Neuronal stem cell (in vitro differentiated cells): ENCODE measurements at regions not wholly inside any gene's neighbourhood (a gene's known extent, or its start where the extent isn't known, plus 50 kb on each side); places are given as distances from the start of the nearest gene placed in this dataset.

Experiments
- DNase-seq: peaks from one replicate; pipeline ENCODE4 v3.0.0-alpha.2; 2013; ENCODE audit warnings: low spot score
- H2AFZ ChIP-seq: one replicate; pipeline ENCODE4 v1.6.1; 2013; ENCODE audit warnings: mild to moderate bottlenecking, low read length, inconsistent platforms
- H2AK5ac ChIP-seq: 2 replicates; pipeline ENCODE4 v1.6.1; 2013; ENCODE audit warnings: low read depth, mild to moderate bottlenecking, inconsistent platforms, low read length, moderate library complexity, mixed read lengths
- H2BK120ac ChIP-seq: 2 replicates; pipeline ENCODE4 v1.6.1; 2013; ENCODE audit warnings: low read depth, mild to moderate bottlenecking, inconsistent platforms, low read length, moderate library complexity, mixed read lengths
- H2BK12ac ChIP-seq: one replicate; pipeline ENCODE4 v1.6.1; 2013; ENCODE audit warnings: low read length, inconsistent platforms
- H2BK15ac ChIP-seq: 2 replicates; pipeline ENCODE4 v1.6.1; 2013; ENCODE audit warnings: mild to moderate bottlenecking, low read length, inconsistent platforms, mixed read lengths
- H2BK5ac ChIP-seq: one replicate; pipeline ENCODE4 v1.6.1; 2013; ENCODE audit warnings: inconsistent platforms, mild to moderate bottlenecking, low read length, moderate library complexity
- H3K14ac ChIP-seq: one replicate; pipeline ENCODE4 v1.6.1; 2013; ENCODE audit warnings: low read length, inconsistent platforms
- H3K18ac ChIP-seq: 2 replicates; pipeline ENCODE4 v1.6.1; 2013; ENCODE audit warnings: low read length, inconsistent platforms
- H3K23ac ChIP-seq: 2 replicates; pipeline ENCODE4 v1.6.1; 2013; ENCODE audit warnings: low read depth, mild to moderate bottlenecking, mixed read lengths, low read length, inconsistent platforms; ENCODE audit not compliant: poor library complexity
- H3K27ac ChIP-seq: replicated peaks from 3 replicates; pipeline ENCODE4 v1.5.1; 2013; ENCODE audit warnings: low read length, inconsistent platforms
- H3K27me3 ChIP-seq, 3 experiments: 2 replicates each; pipeline ENCODE4 v1.6.1; 2013; ENCODE audit warnings: low read length in 3 of 3, mild to moderate bottlenecking in 2 of 3, inconsistent platforms in 1 of 3, low read depth in 1 of 3, mixed read lengths in 1 of 3, moderate library complexity in 1 of 3; ENCODE audit not compliant: control insufficient read depth in 3 of 3, insufficient read depth in 3 of 3
- H3K36me3 ChIP-seq, 2 donors: replicated peaks in 1 of 2; 2 replicates each; pipeline ENCODE4 v1.6.1; 2013; ENCODE audit warnings: low read length in 2 of 2; ENCODE audit not compliant: control insufficient read depth in 2 of 2, insufficient read depth in 2 of 2
- H3K4ac ChIP-seq: 2 replicates; pipeline ENCODE4 v1.6.1; 2013; ENCODE audit warnings: inconsistent platforms, mild to moderate bottlenecking, low read length, moderate library complexity
- H3K4me1 ChIP-seq, 2 donors: 1 replicate in 1 of 2; 2 replicates in 1 of 2; pipeline ENCODE4 v1.6.1; 2013; ENCODE audit warnings: low read length in 2 of 2, low read depth in 1 of 2; ENCODE audit not compliant: control insufficient read depth in 2 of 2, insufficient read depth in 1 of 2
- H3K4me2 ChIP-seq: one replicate; pipeline ENCODE4 v1.6.1; 2013; ENCODE audit warnings: mild to moderate bottlenecking, low read length, inconsistent platforms; ENCODE audit not compliant: insufficient read depth, poor library complexity, severe bottlenecking
- H3K4me3 ChIP-seq, 2 donors: 2 replicates each; pipeline ENCODE4 v1.5.1; 2013; ENCODE audit warnings: low read length in 2 of 2, mild to moderate bottlenecking in 2 of 2, inconsistent platforms in 1 of 2, moderate library complexity in 1 of 2
- H3K79me1 ChIP-seq: one replicate; pipeline ENCODE4 v1.6.1; 2013; ENCODE audit warnings: low read depth, mild to moderate bottlenecking, inconsistent platforms, low read length, moderate library complexity
- H3K9ac ChIP-seq: one replicate; pipeline ENCODE4 v1.6.1; 2013; ENCODE audit warnings: mild to moderate bottlenecking, low read depth, low read length, inconsistent platforms; ENCODE audit not compliant: poor library complexity
- H3K9me3 ChIP-seq, 2 donors: replicated peaks in 1 of 2; 2 replicates each; pipeline versions ENCODE3 to v1.6.1; 2013; ENCODE audit warnings: low read length in 2 of 2, mild to moderate bottlenecking in 2 of 2, inconsistent platforms in 1 of 2, low read depth in 1 of 2, mixed read lengths in 1 of 2, moderate library complexity in 1 of 2; ENCODE audit not compliant: control insufficient read depth in 2 of 2, insufficient read depth in 1 of 2
- H4K8ac ChIP-seq: one replicate; pipeline ENCODE4 v1.6.1; 2013; ENCODE audit warnings: low read depth, mild to moderate bottlenecking, inconsistent platforms, low read length, moderate library complexity
- H4K91ac ChIP-seq: one replicate; pipeline ENCODE4 v1.6.1; 2013; ENCODE audit warnings: low read length, low read depth, mild to moderate bottlenecking, inconsistent platforms; ENCODE audit not compliant: poor library complexity
- WGBS, 2 donors: extraction: QIAGEN DNeasy Blood & Tissue Kit; methylation state at CpG; one replicate each; pipeline ENCODE4 v1.1.7; 2013; ENCODE audit warnings: missing lambda C conversion rate in 2 of 2, mixed read lengths in 1 of 2; ENCODE audit not compliant: insufficient read length in 2 of 2, insufficient replicate concordance in 1 of 2; ENCODE audit errors: extremely low coverage in 2 of 2; 5-methylcytosine and 5-hydroxymethylcytosine counted together

DNA sequence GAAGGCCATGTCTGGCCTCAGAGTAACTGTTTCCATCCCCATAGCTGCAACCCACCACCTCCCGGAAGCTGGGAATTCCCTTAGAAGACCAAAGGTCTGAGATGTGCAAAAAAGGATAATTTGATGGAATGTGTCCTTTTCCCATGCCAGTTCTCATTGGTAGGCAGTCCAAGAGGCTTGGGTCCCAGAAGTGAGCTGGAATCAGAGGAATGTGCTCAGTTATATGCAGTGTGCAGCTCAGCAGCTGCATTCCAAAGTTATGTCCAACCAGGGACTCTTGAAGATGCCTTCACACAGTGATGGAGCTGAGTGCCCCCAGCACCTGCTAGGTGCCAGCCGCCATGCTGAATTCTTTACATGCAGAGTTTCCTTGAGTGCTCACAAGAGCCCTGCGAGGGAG, 583.9 kb upstream of the TBX3 start:
- WGBS, 2 donors, result no CpG with 5 or more reads among the region's 3 CpGs
- Histone ChIP-seq H2AK5ac (no peak overlapping the region), H3K27ac (no peak overlapping the region)

DNA sequence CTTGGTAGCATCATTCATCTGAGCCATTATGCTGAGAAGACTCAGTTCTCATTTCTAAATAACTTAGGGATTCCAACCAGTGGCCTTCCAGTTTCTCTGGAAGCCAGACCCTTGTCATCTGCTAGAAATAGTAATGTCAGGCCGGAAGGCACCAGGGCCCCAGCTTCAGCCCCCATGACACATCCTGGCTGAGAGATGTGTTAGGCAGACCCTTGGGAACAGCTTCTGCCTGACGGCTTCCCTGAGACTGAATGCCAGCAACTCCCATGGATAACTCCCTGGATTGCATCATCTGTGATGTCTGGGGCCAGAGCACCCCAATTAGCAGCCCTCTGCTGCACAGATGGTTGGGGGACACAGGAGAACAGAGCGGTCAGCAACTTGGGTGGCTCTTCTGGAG, 583.5 kb upstream of the TBX3 start:
- no peak overlapping the region for H3K23ac ChIP-seq
- no CpG with 5 or more reads among the region's 3 CpGs for WGBS, 2 donors

More for the DNA sequence above, 583.9 kb upstream of the TBX3 start:
- H4K91ac ChIP-seq, result no peak overlapping the region
- DNase-seq, result no peak
- no peak overlapping the region for H2BK12ac ChIP-seq
- no peak overlapping the region for H2BK15ac ChIP-seq
- H3K14ac ChIP-seq, result no peak overlapping the region
- no peaks in the 10 kb centered on the region for H3K27me3 ChIP-seq
- H3K9me3 ChIP-seq, result no peaks in the 10 kb centered on the region
- H3K79me1 ChIP-seq, result no peaks in the 10 kb centered on the region
- no peak overlapping the region for H2AFZ ChIP-seq
- H3K4me2 ChIP-seq, result no peak overlapping the region
- H3K9ac ChIP-seq, result no peak overlapping the region
- H3K4ac ChIP-seq, result no peak overlapping the region
- H3K36me3 ChIP-seq, result no peaks in the 10 kb centered on the region
- no peak overlapping the region for H3K23ac ChIP-seq
- H3K4me3 ChIP-seq, result no peak overlapping the region
- H3K4me1 ChIP-seq, result no peaks in the 10 kb centered on the region
- H4K8ac ChIP-seq, result no peak overlapping the region
- no peak overlapping the region for H3K18ac ChIP-seq
- no peak overlapping the region for H2BK5ac ChIP-seq
- H2BK120ac ChIP-seq, result no peak overlapping the region

DNA sequence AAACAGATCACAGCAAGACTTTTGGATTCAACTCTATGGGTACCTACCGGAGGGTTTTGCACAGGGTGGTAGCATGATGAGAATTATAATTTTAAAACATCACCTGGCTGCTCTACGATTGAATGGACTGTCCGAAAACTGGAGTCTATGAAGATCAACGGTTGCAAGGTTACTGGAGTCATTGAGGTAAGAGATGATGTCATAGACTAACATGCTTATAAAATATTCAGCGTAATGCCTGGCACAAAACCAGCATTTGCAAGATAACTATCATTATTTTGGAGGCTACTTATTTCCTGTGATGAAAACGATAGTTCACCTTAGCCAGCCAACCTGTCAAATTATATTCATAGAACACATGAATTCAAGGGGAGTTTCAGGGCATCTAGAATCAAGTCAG, 580.6 kb upstream of the TBX3 start:
- H4K91ac ChIP-seq, result no peak overlapping the region
- no peaks in the 10 kb centered on the region for H3K36me3 ChIP-seq
- no peaks in the 10 kb centered on the region for H3K4me1 ChIP-seq
- no peaks in the 10 kb centered on the region for H3K9me3 ChIP-seq
- no peak overlapping the region for H3K4me2 ChIP-seq
- H3K14ac ChIP-seq, result no peak overlapping the region
- H2AK5ac ChIP-seq, result no peak overlapping the region
- no peak overlapping the region for H2BK5ac ChIP-seq
- H3K23ac ChIP-seq, result no peak overlapping the region
- no peaks in the 10 kb centered on the region for H3K27me3 ChIP-seq
- H2BK120ac ChIP-seq, result no peak overlapping the region
- no peak overlapping the region for H2BK12ac ChIP-seq
- no peak overlapping the region for H3K9ac ChIP-seq
- H3K4me3 ChIP-seq, result no peak overlapping the region
- H4K8ac ChIP-seq, result no peak overlapping the region
- no peak overlapping the region for H2AFZ ChIP-seq
- H3K79me1 ChIP-seq, result no peaks in the 10 kb centered on the region
- no peak overlapping the region for H2BK15ac ChIP-seq
- no CpG with 5 or more reads among the region's 6 CpGs for WGBS, 2 donors
- H3K18ac ChIP-seq, result no peak overlapping the region
- H3K4ac ChIP-seq, result no peak overlapping the region
- DNase-seq, result no peak
- no peak overlapping the region for H3K27ac ChIP-seq

More for the DNA sequence above, 583.5 kb upstream of the TBX3 start:
- Histone ChIP-seq H3K4me3 (no peak overlapping the region), H3K4me2 (no peak overlapping the region), H2BK15ac (no peak overlapping the region), H2BK12ac (no peak overlapping the region), H2BK120ac (no peak overlapping the region), H4K8ac (no peak overlapping the region), H3K36me3 (no peaks in the 10 kb centered on the region), H3K14ac (no peak overlapping the region), H3K79me1 (no peaks in the 10 kb centered on the region), H3K9ac (no peak overlapping the region), H3K4me1 (no peaks in the 10 kb centered on the region), H3K18ac (no peak overlapping the region), H3K27ac (no peak overlapping the region), H2AK5ac (no peak overlapping the region), H2BK5ac (no peak overlapping the region), H4K91ac (no peak overlapping the region), H3K4ac (no peak overlapping the region), H2AFZ (no peak overlapping the region), H3K27me3 (no peaks in the 10 kb centered on the region), H3K9me3 (no peaks in the 10 kb centered on the region)
- no peak for DNase-seq

DNA sequence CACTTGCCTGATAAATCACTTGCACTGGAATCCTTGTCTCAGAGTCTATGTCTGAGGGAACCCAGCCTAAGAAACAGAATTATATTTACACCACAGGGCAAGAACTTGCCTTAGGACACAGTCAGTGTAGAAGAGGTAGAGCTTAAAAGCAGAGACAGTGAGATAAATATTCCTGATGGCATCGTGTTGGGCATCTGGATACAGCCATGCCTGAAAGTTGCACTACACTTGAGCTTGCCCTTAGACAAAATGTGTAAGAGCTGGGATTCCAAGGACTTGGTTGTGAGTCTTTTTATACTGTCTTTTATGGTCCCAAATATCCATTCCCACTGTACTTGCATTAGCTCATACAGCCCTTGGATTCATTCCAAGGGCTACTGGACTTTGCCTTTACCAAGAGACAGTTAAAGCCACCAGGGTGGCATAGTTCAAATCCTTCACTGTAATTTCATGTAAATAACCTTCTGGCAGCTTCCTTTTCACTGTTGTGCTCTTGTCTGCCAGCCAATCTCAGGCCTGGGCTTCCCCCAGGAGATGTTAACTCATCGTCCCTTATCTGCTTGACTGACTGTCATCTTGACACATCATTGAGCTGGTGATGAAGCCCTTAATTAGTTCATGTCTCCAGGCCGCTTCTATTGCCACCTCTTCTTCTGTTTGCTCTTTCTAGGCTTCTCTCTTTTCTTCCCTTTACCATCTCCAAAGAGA, 577.9 kb upstream of the TBX3 start:
- Histone ChIP-seq H3K27me3 (no peaks in the 10 kb centered on the region), H2AFZ (no peak overlapping the region), H3K79me1 (no peaks in the 10 kb centered on the region), H4K8ac (no peak overlapping the region), H4K91ac (no peak overlapping the region), H3K4ac (no peak overlapping the region), H2AK5ac (no peak overlapping the region), H3K23ac (no peak overlapping the region), H3K18ac (no peak overlapping the region), H3K9me3 (no peaks in the 10 kb centered on the region), H2BK15ac (no peak overlapping the region), H2BK12ac (no peak overlapping the region), H3K9ac (no peak overlapping the region), H2BK120ac (no peak overlapping the region), H3K4me3 (no peak overlapping the region), H3K27ac (no peak overlapping the region), H3K4me2 (no peak overlapping the region), H3K14ac (no peak overlapping the region), H3K4me1 (no peaks in the 10 kb centered on the region), H3K36me3 (no peaks in the 10 kb centered on the region), H2BK5ac (no peak overlapping the region)
- WGBS, 2 donors, result no CpG with 5 or more reads among the region's 3 CpGs
- no peak for DNase-seq
